HCT116 (cell line): ENCODE measurements at regions not wholly inside any gene's neighbourhood (a gene's known extent, or its start where the extent isn't known, plus 50 kb on each side); places are given as distances from the start of the nearest gene placed in this dataset.

Experiments used
- ATAC-seq: fragments of 200-7000 bp; cut with Tn5 transposase; 2 replicates; pipeline ENCODE4 v1.9.1; 2020; ENCODE audit warnings: mild to moderate bottlenecking, moderate library complexity
- BruUV-seq: library from RNA; stranded (reverse); fragments of 400-500 nt; replicated peaks from 2 replicates; lab custom pipeline; 2021; lab: Mats Ljungman, UMichigan
- CTCF ChIA-PET: fragments of 300-600 bp; sonication (Branson Sonifier 250); formaldehyde crosslinking; loops from one replicate; lab custom pipeline; 2021; ENCODE audit warnings: antibody characterized with exemption; lab: Charles Lee
- POLR2A ChIA-PET: fragments of 300-600, 350-600 bp; sonication (Branson Sonifier 250); formaldehyde crosslinking; loops from one replicate; lab custom pipeline; 2021; ENCODE audit warnings: antibody characterized with exemption; lab: Charles Lee
- RAD21 ChIA-PET, 2 experiments: fragments of 300-600 bp; sonication (Branson Sonifier 250); formaldehyde crosslinking; loops; one replicate each; lab custom pipeline; 2023; ENCODE audit warnings: low total read pairs in 2 of 2; ENCODE audit not compliant: uncharacterized antibody in 2 of 2, unreplicated experiment in 2 of 2, low non-redundant PET in 1 of 2; lab: Charles Lee
- DNase-seq: peaks from one replicate; pipeline ENCODE4 v3.0.0-alpha.2; 2010; ENCODE audit warnings: low read depth, low spot score
- H2AFZ ChIP-seq: fragments of 200-600 bp; shearing (Covaris generic), sonication (generic); 2 replicates; pipeline ENCODE4 v1.6.1; 2017; ENCODE audit warnings: low read depth, mixed run types, mixed read lengths, antibody characterized with exemption, low read length; ENCODE audit not compliant: poor library complexity, severe bottlenecking
- H3K27ac ChIP-seq: 2 replicates; pipeline ENCODE4 v1.5.1; 2012; ENCODE audit warnings: low read depth, low read length
- H3K27me3 ChIP-seq: fragments of 200-600 bp; sonication (generic); 2 replicates; pipeline ENCODE4 v1.6.1; 2016; ENCODE audit warnings: mixed run types, low read length, mixed read lengths; ENCODE audit not compliant: insufficient read depth
- H3K36me3 ChIP-seq, 2 experiments: fragments of 200-500 bp in 1 of 2; fragments of 200-600 bp in 1 of 2; sonication (Bioruptor generic) in 1 of 2; sonication (generic) in 1 of 2; 2 replicates each; pipeline versions ENCODE4 v1.5.1 to v1.6.1; 2014 to 2016; ENCODE audit warnings: low read length in 2 of 2, inconsistent platforms in 1 of 2, mixed read lengths in 1 of 2, mixed run types in 1 of 2; ENCODE audit not compliant: insufficient read depth in 2 of 2, control insufficient read depth in 1 of 2
- H3K4me1 ChIP-seq, 2 experiments: fragments of 200-600 bp in 1 of 2; sonication (generic) in 1 of 2; 2 replicates each; pipeline versions ENCODE4 v1.5.1 to v1.6.1; 2012 to 2017; ENCODE audit warnings: low read length in 2 of 2, inconsistent platforms in 1 of 2, mild to moderate bottlenecking in 1 of 2, mixed read lengths in 1 of 2, mixed run types in 1 of 2, moderate library complexity in 1 of 2; ENCODE audit not compliant: insufficient read depth in 2 of 2, control insufficient read depth in 1 of 2
- H3K4me2 ChIP-seq: fragments of 200-600 bp; sonication (generic); 2 replicates; pipeline ENCODE4 v1.6.1; 2017; ENCODE audit warnings: mixed run types, low read length, mixed read lengths
- H3K4me3 ChIP-seq, 2 experiments: fragments of 200-600 bp in 1 of 2; sonication (generic) in 1 of 2; replicated peaks in 1 of 2; 2 replicates each; pipeline ENCODE4 v1.5.1; 2011 to 2016; ENCODE audit warnings: low read length in 2 of 2, control low read depth in 1 of 2, low read depth in 1 of 2, mild to moderate bottlenecking in 1 of 2, mixed read lengths in 1 of 2, mixed run types in 1 of 2
- H3K79me2 ChIP-seq: fragments of 200-600 bp; sonication (generic); 2 replicates; pipeline ENCODE4 v1.6.1; 2017; ENCODE audit warnings: mild to moderate bottlenecking, mixed run types, low read length, moderate library complexity, mixed read lengths; ENCODE audit not compliant: insufficient read depth
- H3K9ac ChIP-seq: fragments of 200-600 bp; sonication (generic); 2 replicates; pipeline ENCODE4 v1.6.1; 2016; ENCODE audit warnings: low read length, mixed read lengths
- H3K9me2 ChIP-seq: fragments of 200-600 bp; sonication (generic), shearing (Covaris generic); 2 replicates; pipeline ENCODE4 v1.6.1; 2017; ENCODE audit warnings: mixed run types, mild to moderate bottlenecking, moderate library complexity; ENCODE audit not compliant: insufficient read depth
- H3K9me3 ChIP-seq, 2 experiments: fragments of 200-500 bp in 1 of 2; fragments of 200-600 bp in 1 of 2; sonication (Bioruptor generic) in 1 of 2; sonication (generic) in 1 of 2; 2 replicates each; pipeline ENCODE4 v1.6.1; 2014 to 2017; ENCODE audit warnings: low read length in 2 of 2, mixed read lengths in 2 of 2, inconsistent platforms in 1 of 2, low read depth in 1 of 2, mild to moderate bottlenecking in 1 of 2, mixed run types in 1 of 2, moderate library complexity in 1 of 2; ENCODE audit not compliant: control insufficient read depth in 1 of 2, insufficient read depth in 1 of 2
- H4K20me1 ChIP-seq: fragments of 200-600 bp; sonication (generic), shearing (Covaris generic); 2 replicates; pipeline ENCODE4 v1.6.1; 2017; ENCODE audit warnings: mixed run types, mild to moderate bottlenecking, moderate library complexity; ENCODE audit not compliant: insufficient read depth
- CBX3 ChIP-seq: IDR thresholded peaks from 2 replicates; pipeline ENCODE4 v1.6.1; 2012; ENCODE audit warnings: low read depth
- EGR1 ChIP-seq: IDR thresholded peaks from 2 replicates; pipeline ENCODE4 v1.6.1; 2012; ENCODE audit warnings: low read depth
- ELF1 ChIP-seq: IDR thresholded peaks from 2 replicates; pipeline ENCODE4 v1.6.1; 2012; ENCODE audit warnings: low read depth, borderline replicate concordance
- EZH2phosphoT487 ChIP-seq: fragments of 200-600 bp; IDR thresholded peaks from 2 replicates; pipeline ENCODE4 v1.6.1; 2018; ENCODE audit warnings: antibody characterized with exemption, borderline replicate concordance
- FOSL1 ChIP-seq: IDR thresholded peaks from 2 replicates; pipeline ENCODE4 v1.6.1; 2012; ENCODE audit warnings: low read depth
- JUND ChIP-seq: IDR thresholded peaks from 2 replicates; pipeline ENCODE4 v1.6.1; 2012
- intact Hi-C: fragments of 100-400 bp; cut with micrococcal nuclease; formaldehyde crosslinking; loops from 2 replicates; pipeline ENCODE4 v1.10.0; 2022
- TF ChIP-seq, protein P1 (sequence below): IDR thresholded peaks from 2 replicates; pipeline ENCODE4 v1.6.1; 2011; ENCODE audit warnings: mild to moderate bottlenecking, low read length, moderate library complexity; ENCODE audit not compliant: insufficient replicate concordance; ENCODE audit errors: extremely low read depth
- TF ChIP-seq, protein P2 (sequence below), 3 experiments: fragments of 200-600 bp in 1 of 3; sonication (generic) in 1 of 3; IDR thresholded peaks in 2 of 3; conservative IDR thresholded peaks in 1 of 3; 2 replicates each; pipeline ENCODE4 v1.5.1; 2012 to 2017; ENCODE audit warnings: low read depth in 2 of 3, low read length in 2 of 3, antibody characterized with exemption in 1 of 3, borderline replicate concordance in 1 of 3, control low read depth in 1 of 3, mild to moderate bottlenecking in 1 of 3, mixed read lengths in 1 of 3, mixed run types in 1 of 3, moderate library complexity in 1 of 3; ENCODE audit not compliant: insufficient read depth in 1 of 3
- TF ChIP-seq, protein P3 (sequence below): IDR thresholded peaks from 2 replicates; pipeline ENCODE4 v1.6.1; 2012; ENCODE audit warnings: low read depth

DNA sequence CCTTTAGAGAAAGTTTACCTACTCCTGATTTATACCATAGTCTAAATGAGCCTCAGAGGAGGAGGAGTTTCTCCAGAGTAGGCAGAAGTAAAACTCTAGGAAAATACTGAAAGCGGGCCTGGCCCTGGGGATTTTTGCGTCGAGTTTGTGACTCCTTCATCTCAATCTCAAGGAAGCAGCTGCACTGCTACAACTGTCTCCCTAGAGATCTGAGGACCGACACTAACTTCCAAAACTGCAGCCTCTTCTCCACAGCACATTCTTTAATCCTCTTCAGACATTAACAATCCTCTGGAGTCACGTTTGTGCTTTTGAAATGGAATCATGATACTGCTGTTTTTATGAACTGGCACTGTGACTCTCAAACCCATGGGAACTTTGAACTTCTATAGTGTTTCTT, 281.4 kb downstream of the KCNS3 start (continued):
- TF ChIP-seq EGR1 = no peak
- TF ChIP-seq, all 23 proteins: peak for 0

DNA sequence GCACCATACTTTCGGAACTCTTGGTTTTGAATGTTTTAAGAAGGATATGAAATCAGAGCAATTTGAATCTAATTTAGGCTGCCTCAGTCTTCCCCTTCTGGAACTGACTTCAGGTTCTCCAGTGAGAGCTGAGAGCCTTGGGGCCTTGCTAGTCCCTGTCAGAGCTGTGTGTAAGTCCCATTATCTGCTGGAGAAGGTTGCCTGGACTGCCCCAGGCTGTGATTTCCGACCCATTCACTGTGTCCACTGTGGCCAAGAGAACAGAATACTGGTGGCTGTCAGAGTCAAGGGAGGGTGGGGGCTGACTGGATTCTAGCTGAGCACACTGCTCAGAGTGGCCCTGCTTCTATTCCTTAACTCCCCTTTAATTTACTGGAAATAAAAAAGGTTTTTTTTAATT, 278.0 kb downstream of the KCNS3 start:
- Histone ChIP-seq H3K9ac (no peak overlapping the region), H3K79me2 (no peaks in the 10 kb centered on the region), H3K36me3 (no peaks in the 10 kb centered on the region), H3K4me3 (no peak overlapping the region), H3K9me2 (no peaks in the 10 kb centered on the region), H3K9me3 (no peaks in the 10 kb centered on the region), H3K4me2 (no peak overlapping the region), H3K4me1 (no peaks in the 10 kb centered on the region), H2AFZ (no peak overlapping the region), H3K27me3 (peaks cover 15% of the 10 kb centered on the region), H4K20me1 (no peaks in the 10 kb centered on the region), H3K27ac (no peak overlapping the region)
- TF ChIP-seq, protein P1, sequence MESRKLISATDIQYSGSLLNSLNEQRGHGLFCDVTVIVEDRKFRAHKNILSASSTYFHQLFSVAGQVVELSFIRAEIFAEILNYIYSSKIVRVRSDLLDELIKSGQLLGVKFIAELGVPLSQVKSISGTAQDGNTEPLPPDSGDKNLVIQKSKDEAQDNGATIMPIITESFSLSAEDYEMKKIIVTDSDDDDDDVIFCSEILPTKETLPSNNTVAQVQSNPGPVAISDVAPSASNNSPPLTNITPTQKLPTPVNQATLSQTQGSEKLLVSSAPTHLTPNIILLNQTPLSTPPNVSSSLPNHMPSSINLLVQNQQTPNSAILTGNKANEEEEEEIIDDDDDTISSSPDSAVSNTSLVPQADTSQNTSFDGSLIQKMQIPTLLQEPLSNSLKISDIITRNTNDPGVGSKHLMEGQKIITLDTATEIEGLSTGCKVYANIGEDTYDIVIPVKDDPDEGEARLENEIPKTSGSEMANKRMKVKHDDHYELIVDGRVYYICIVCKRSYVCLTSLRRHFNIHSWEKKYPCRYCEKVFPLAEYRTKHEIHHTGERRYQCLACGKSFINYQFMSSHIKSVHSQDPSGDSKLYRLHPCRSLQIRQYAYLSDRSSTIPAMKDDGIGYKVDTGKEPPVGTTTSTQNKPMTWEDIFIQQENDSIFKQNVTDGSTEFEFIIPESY = no peak
- RAD21 ChIA-PET = no interaction called here
- DNase-seq (no peak), ATAC-seq (no peak)
- CTCF ChIA-PET = no interaction called here
- intact Hi-C loops = no loop called here
- POLR2A ChIA-PET = no interaction called here
- BruUV-seq = no TSS peak

DNA sequence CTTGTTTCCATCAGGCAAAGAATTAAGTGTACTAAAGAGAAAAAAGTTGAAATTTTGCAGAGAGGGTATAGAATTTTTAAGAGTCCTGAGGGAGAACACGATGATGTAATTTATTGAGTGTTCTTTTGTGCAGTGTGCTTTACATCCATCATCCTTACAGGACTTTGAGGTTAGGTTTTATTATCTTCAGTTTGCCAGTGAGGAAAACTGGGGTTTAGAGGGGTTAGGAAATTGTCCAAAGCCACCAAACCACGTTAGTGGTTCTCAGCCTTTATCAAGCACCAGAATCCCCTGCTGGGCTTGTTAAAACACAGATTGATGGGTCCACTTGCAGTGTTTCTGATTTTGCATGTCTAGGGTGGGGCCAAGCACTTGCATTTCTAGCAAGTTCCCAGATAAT, 277.5 kb downstream of the KCNS3 start:
- intact Hi-C loops = no loop called here
- Histone ChIP-seq H4K20me1 (no peaks in the 10 kb centered on the region), H3K9ac (no peak overlapping the region), H3K9me3 (no peaks in the 10 kb centered on the region), H3K4me1 (no peaks in the 10 kb centered on the region), H3K36me3 (no peaks in the 10 kb centered on the region), H3K79me2 (no peaks in the 10 kb centered on the region), H3K27ac (no peak overlapping the region), H3K9me2 (no peaks in the 10 kb centered on the region), H2AFZ (no peak overlapping the region), H3K4me2 (no peak overlapping the region), H3K27me3 (peaks cover 15% of the 10 kb centered on the region), H3K4me3 (no peak overlapping the region)
- ChIA-PET CTCF (no interaction called here), RAD21 (no interaction called here), POLR2A (no interaction called here)
- ATAC-seq = no peak
- DNase-seq = no peak
- BruUV-seq = no TSS peak
- TF ChIP-seq FOSL1 (no peak), CBX3 (no peak), EZH2phosphoT487 (no peak), ELF1 (no peak), JUND (no peak)
- TF ChIP-seq, protein P2, sequence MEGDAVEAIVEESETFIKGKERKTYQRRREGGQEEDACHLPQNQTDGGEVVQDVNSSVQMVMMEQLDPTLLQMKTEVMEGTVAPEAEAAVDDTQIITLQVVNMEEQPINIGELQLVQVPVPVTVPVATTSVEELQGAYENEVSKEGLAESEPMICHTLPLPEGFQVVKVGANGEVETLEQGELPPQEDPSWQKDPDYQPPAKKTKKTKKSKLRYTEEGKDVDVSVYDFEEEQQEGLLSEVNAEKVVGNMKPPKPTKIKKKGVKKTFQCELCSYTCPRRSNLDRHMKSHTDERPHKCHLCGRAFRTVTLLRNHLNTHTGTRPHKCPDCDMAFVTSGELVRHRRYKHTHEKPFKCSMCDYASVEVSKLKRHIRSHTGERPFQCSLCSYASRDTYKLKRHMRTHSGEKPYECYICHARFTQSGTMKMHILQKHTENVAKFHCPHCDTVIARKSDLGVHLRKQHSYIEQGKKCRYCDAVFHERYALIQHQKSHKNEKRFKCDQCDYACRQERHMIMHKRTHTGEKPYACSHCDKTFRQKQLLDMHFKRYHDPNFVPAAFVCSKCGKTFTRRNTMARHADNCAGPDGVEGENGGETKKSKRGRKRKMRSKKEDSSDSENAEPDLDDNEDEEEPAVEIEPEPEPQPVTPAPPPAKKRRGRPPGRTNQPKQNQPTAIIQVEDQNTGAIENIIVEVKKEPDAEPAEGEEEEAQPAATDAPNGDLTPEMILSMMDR (IDR thresholded peaks at IDR 0.05 in 2 of 3, conservative IDR thresholded peaks at IDR 0.05 in 1 of 3; ENCODE audit: borderline replicate concordance in 1 of 3, insufficient read depth in 1 of 3, low read depth in 2 of 3, low read length in 2 of 3) = no peak
- TF ChIP-seq, protein P3, sequence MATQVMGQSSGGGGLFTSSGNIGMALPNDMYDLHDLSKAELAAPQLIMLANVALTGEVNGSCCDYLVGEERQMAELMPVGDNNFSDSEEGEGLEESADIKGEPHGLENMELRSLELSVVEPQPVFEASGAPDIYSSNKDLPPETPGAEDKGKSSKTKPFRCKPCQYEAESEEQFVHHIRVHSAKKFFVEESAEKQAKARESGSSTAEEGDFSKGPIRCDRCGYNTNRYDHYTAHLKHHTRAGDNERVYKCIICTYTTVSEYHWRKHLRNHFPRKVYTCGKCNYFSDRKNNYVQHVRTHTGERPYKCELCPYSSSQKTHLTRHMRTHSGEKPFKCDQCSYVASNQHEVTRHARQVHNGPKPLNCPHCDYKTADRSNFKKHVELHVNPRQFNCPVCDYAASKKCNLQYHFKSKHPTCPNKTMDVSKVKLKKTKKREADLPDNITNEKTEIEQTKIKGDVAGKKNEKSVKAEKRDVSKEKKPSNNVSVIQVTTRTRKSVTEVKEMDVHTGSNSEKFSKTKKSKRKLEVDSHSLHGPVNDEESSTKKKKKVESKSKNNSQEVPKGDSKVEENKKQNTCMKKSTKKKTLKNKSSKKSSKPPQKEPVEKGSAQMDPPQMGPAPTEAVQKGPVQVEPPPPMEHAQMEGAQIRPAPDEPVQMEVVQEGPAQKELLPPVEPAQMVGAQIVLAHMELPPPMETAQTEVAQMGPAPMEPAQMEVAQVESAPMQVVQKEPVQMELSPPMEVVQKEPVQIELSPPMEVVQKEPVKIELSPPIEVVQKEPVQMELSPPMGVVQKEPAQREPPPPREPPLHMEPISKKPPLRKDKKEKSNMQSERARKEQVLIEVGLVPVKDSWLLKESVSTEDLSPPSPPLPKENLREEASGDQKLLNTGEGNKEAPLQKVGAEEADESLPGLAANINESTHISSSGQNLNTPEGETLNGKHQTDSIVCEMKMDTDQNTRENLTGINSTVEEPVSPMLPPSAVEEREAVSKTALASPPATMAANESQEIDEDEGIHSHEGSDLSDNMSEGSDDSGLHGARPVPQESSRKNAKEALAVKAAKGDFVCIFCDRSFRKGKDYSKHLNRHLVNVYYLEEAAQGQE = no peak
